Gastrocnemius medialis (tissue), 4 donors: ENCODE measurements at regions not wholly inside any gene's neighbourhood (a gene's known extent, or its start where the extent isn't known, plus 50 kb on each side); places are given as distances from the start of the nearest gene placed in this dataset.

Experiments
- CTCF ChIP-seq, 5 experiments: fragments of 450-650 bp in 3 of 5; fragments of 200-600 bp in 2 of 5; sonication (generic) in 2 of 5; IDR thresholded peaks in 4 of 5; conservative IDR thresholded peaks in 1 of 5; 1 replicate in 4 of 5; 2 replicates in 1 of 5; pipeline ENCODE4 v1.5.1; 2016 to 2019; ENCODE audit warnings: antibody characterized with exemption in 5 of 5, mild to moderate bottlenecking in 3 of 5, moderate library complexity in 3 of 5
- POLR2A ChIP-seq, 2 donors: fragments of 450-650 bp; IDR thresholded peaks; one replicate each; pipeline ENCODE4 v1.6.1; 2017; ENCODE audit warnings: antibody characterized with exemption in 2 of 2, mild to moderate bottlenecking in 2 of 2, moderate library complexity in 2 of 2

- no peak for TF ChIP-seq CTCF (IDR thresholded peaks at IDR 0.05 in 4 of 5, conservative IDR thresholded peaks at IDR 0.05 in 1 of 5)
- no peak for TF ChIP-seq POLR2A (IDR thresholded peaks at IDR 0.05)
These were observed 310.3 kb upstream of the ZFP42 start for GRCh38 chr4:187685247-187685646.
